ENCODE measurements at regions not wholly inside any gene's neighbourhood (a gene's known extent, or its start where the extent isn't known, plus 50 kb on each side); places are given as distances from the start of the nearest gene placed in this dataset.
"Not testable (repeated sequence)": the region's sequence is repeated elsewhere in the genome, so short reads cannot be mapped to it uniquely, and the experiment has no call there.

GRCh38 chr7:73918926-73919693, 58.2 kb downstream of the TMEM270 start:
- DNase-seq = no peak

- DNase-seq = no peak
These were observed 58.9 kb downstream of the TMEM270 start for GRCh38 chr7:73919694-73920375.

- DNase-seq = no peak
These were observed 59.6 kb downstream of the TMEM270 start for GRCh38 chr7:73920406-73921134.

GRCh38 chr7:73921623-73922528, 60.9 kb downstream of the TMEM270 start:
- no peak for DNase-seq

GRCh38 chr7:73928644-73929043, 67.7 kb downstream of the TMEM270 start:
- DNase-seq = not testable (repeated sequence)

- no peak for DNase-seq
These were observed 70.5 kb downstream of the TMEM270 start for GRCh38 chr7:73931502-73931901.

- DNase-seq = peak; percentile 12
These were observed 71.4 kb downstream of the TMEM270 start for GRCh38 chr7:73932364-73932763.

- no peak for DNase-seq
These were observed 72.1 kb downstream of the TMEM270 start for GRCh38 chr7:73933091-73933490.

- DNase-seq = peak; percentile 45
These were observed 76.0 kb downstream of the TMEM270 start for GRCh38 chr7:73936967-73937366.

GRCh38 chr7:73937650-73938049, 76.7 kb downstream of the TMEM270 start:
- DNase-seq = peak; percentile 35

- no peak for DNase-seq
These were observed 78.6 kb downstream of the TMEM270 start for GRCh38 chr7:73939528-73939927.

GRCh38 chr7:73940701-73941238, 79.8 kb downstream of the TMEM270 start:
- DNase-seq = no peak

GRCh38 chr7:73941836-73942551, 81.0 kb downstream of the TMEM270 start:
- peak; percentile 69 for DNase-seq

GRCh38 chr7:73945022-73945421, 83.0 kb upstream of the ELN start:
- DNase-seq = no peak

- no peak for DNase-seq
These were observed 79.7 kb upstream of the ELN start for GRCh38 chr7:73948287-73948686.

- DNase-seq = no peak
These were observed 75.7 kb upstream of the ELN start for GRCh38 chr7:73952266-73952665.

GRCh38 chr7:73954181-73954580, 73.8 kb upstream of the ELN start:
- DNase-seq = no peak

- no peak for DNase-seq
These were observed 73.1 kb upstream of the ELN start for GRCh38 chr7:73954861-73955260.

- DNase-seq = no peak
These were observed 67.4 kb upstream of the ELN start for GRCh38 chr7:73960548-73960947.

GRCh38 chr7:73961991-73962390, 66.0 kb upstream of the ELN start:
- DNase-seq = not testable (repeated sequence)

- no peak for DNase-seq
These were observed 64.6 kb upstream of the ELN start for GRCh38 chr7:73963252-73963822.

Measured in fibroblast of skin of right biceps (primary cell).